CD4-positive, alpha-beta T cell (primary cell): ENCODE measurements at regions not wholly inside any gene's neighbourhood (a gene's known extent, or its start where the extent isn't known, plus 50 kb on each side); places are given as distances from the start of the nearest gene placed in this dataset.

Experiments
- ATAC-seq: fragments of 200-7000 bp; cut with Tn5 transposase; one replicate; pipeline ENCODE4 v1.10.0; 2022; ENCODE audit warnings: mild to moderate bottlenecking; ENCODE audit not compliant: poor library complexity
- CTCF ChIA-PET: fragments of 350-600 bp; sonication (Branson Sonifier 250); formaldehyde crosslinking; loops from one replicate; lab custom pipeline; 2021; ENCODE audit warnings: antibody characterized with exemption, inconsistent platforms; lab: Charles Lee
- POLR2A ChIA-PET: fragments of 350-600 bp; sonication (Branson Sonifier 250); formaldehyde crosslinking; loops from one replicate; lab custom pipeline; 2021; ENCODE audit warnings: antibody characterized with exemption, inconsistent platforms; lab: Charles Lee
- DNase-seq, 14 experiments: peaks; one replicate each; pipeline ENCODE4 v3.0.0-alpha.2; 2013 to 2020; ENCODE audit warnings: mixed read lengths in 2 of 14
- H3K27ac ChIP-seq, 2 donors: one replicate each; pipeline versions ENCODE4 v1.5.1 to v1.7.0; 2013; ENCODE audit warnings: low read length in 2 of 2, low read depth in 1 of 2, mild to moderate bottlenecking in 1 of 2
- H3K27me3 ChIP-seq, 2 experiments: 1 replicate in 1 of 2; 2 replicates in 1 of 2; pipeline versions ENCODE4 v1.6.1 to v1.7.0; 2013; ENCODE audit warnings: low read length in 2 of 2, control low read depth in 1 of 2, mild to moderate bottlenecking in 1 of 2, moderate library complexity in 1 of 2; ENCODE audit not compliant: insufficient read depth in 2 of 2, control insufficient read depth in 1 of 2
- H3K36me3 ChIP-seq: one replicate; pipeline ENCODE4 v1.6.1; 2013; ENCODE audit warnings: low read length, control low read depth; ENCODE audit not compliant: insufficient read depth
- H3K4me1 ChIP-seq: one replicate; pipeline ENCODE4 v1.6.1; 2013; ENCODE audit warnings: low read length, control low read depth; ENCODE audit not compliant: insufficient read depth
- H3K4me3 ChIP-seq: one replicate; pipeline ENCODE4 v1.5.1; 2013; ENCODE audit warnings: mild to moderate bottlenecking, low read length, moderate library complexity
- H3K9me3 ChIP-seq, 2 experiments: 1 replicate in 1 of 2; 2 replicates in 1 of 2; pipeline versions ENCODE4 v1.6.1 to v1.7.0; 2013; ENCODE audit warnings: low read length in 2 of 2, mild to moderate bottlenecking in 2 of 2, control low read depth in 1 of 2, moderate library complexity in 1 of 2; ENCODE audit not compliant: control insufficient read depth in 1 of 2, insufficient read depth in 1 of 2
- H3K27ac Mint-ChIP-seq: one replicate; pipeline ENCODE4 v1.8.0; 2020; ENCODE audit warnings: mixed read lengths
- H3K27me3 Mint-ChIP-seq: one replicate; pipeline ENCODE4 v1.8.0; 2021; ENCODE audit warnings: mixed read lengths
- H3K36me3 Mint-ChIP-seq: one replicate; pipeline ENCODE4 v1.8.0; 2021; ENCODE audit warnings: low read depth, mixed read lengths
- H3K4me1 Mint-ChIP-seq: one replicate; pipeline ENCODE4 v1.8.0; 2021; ENCODE audit warnings: low read depth, mixed read lengths
- H3K4me3 Mint-ChIP-seq: one replicate; pipeline ENCODE4 v1.8.0; 2020; ENCODE audit warnings: mild to moderate bottlenecking, mixed read lengths
- H3K9me3 Mint-ChIP-seq: one replicate; pipeline ENCODE4 v1.8.0; 2020; ENCODE audit warnings: mixed read lengths
- intact Hi-C, 2 experiments: fragments of 100-400 bp; cut with DNase I in 1 of 2; cut with micrococcal nuclease in 1 of 2; formaldehyde crosslinking; loops; one replicate each; pipeline versions ENCODE4 v1.15.1 to v1.9.0; 2023 to 2025; cut with DNase I, micrococcal nuclease
- TF ChIP-seq, protein P1 (sequence below): fragments of 200-600 bp; IDR thresholded peaks from one replicate; pipeline ENCODE4 v1.8.0; 2022; ENCODE audit warnings: antibody characterized with exemption, mild to moderate bottlenecking

GRCh38 chr7:54932818-54933543 is 85.8 kb upstream of the EGFR start:
- no peaks in the 10 kb centered on the region for H3K4me1 ChIP-seq
- Mint-ChIP-seq H3K4me1 (no peaks in the 10 kb centered on the region), H3K27ac (no peak overlapping the region), H3K4me3 (no peak overlapping the region), H3K36me3 (no peaks in the 10 kb centered on the region), H3K9me3 (peaks cover 17% of the 10 kb centered on the region), H3K27me3 (peaks cover 58% of the 10 kb centered on the region)
- no peak for DNase-seq
- no peak for ATAC-seq
- peaks cover 3 to 8% of the 10 kb centered on the region in 2 experiments for H3K9me3 ChIP-seq
- H3K36me3 ChIP-seq = no peaks in the 10 kb centered on the region
- peaks cover 3 to 4% of the 10 kb centered on the region in 2 experiments for H3K27me3 ChIP-seq
- H3K4me3 ChIP-seq = no peak overlapping the region
- intact Hi-C loops = no loop called here
- CTCF ChIA-PET = no interaction called here
- H3K27ac ChIP-seq = no peak overlapping the region
- TF ChIP-seq, protein P1, sequence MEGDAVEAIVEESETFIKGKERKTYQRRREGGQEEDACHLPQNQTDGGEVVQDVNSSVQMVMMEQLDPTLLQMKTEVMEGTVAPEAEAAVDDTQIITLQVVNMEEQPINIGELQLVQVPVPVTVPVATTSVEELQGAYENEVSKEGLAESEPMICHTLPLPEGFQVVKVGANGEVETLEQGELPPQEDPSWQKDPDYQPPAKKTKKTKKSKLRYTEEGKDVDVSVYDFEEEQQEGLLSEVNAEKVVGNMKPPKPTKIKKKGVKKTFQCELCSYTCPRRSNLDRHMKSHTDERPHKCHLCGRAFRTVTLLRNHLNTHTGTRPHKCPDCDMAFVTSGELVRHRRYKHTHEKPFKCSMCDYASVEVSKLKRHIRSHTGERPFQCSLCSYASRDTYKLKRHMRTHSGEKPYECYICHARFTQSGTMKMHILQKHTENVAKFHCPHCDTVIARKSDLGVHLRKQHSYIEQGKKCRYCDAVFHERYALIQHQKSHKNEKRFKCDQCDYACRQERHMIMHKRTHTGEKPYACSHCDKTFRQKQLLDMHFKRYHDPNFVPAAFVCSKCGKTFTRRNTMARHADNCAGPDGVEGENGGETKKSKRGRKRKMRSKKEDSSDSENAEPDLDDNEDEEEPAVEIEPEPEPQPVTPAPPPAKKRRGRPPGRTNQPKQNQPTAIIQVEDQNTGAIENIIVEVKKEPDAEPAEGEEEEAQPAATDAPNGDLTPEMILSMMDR = no peak
- POLR2A ChIA-PET = no interaction called here

GRCh38 chr7:54933643-54934042 is 85.2 kb upstream of the EGFR start:
- CTCF ChIA-PET = no interaction called here
- Mint-ChIP-seq H3K36me3 (no peaks in the 10 kb centered on the region), H3K9me3 (peaks cover 17% of the 10 kb centered on the region), H3K4me1 (no peaks in the 10 kb centered on the region), H3K4me3 (no peak overlapping the region), H3K27ac (no peak overlapping the region), H3K27me3 (peaks cover 54% of the 10 kb centered on the region)
- TF ChIP-seq, protein P1 = no peak
- H3K27me3 ChIP-seq = peaks cover 0 to 4% of the 10 kb centered on the region in 2 experiments
- POLR2A ChIA-PET = no interaction called here
- no peaks in the 10 kb centered on the region for H3K36me3 ChIP-seq
- H3K27ac ChIP-seq = no peak overlapping the region
- peaks cover 3 to 8% of the 10 kb centered on the region in 2 experiments for H3K9me3 ChIP-seq
- intact Hi-C loops = no loop called here
- no peak for DNase-seq
- H3K4me1 ChIP-seq = no peaks in the 10 kb centered on the region
- no peak for ATAC-seq
- H3K4me3 ChIP-seq = no peak overlapping the region

DNA sequence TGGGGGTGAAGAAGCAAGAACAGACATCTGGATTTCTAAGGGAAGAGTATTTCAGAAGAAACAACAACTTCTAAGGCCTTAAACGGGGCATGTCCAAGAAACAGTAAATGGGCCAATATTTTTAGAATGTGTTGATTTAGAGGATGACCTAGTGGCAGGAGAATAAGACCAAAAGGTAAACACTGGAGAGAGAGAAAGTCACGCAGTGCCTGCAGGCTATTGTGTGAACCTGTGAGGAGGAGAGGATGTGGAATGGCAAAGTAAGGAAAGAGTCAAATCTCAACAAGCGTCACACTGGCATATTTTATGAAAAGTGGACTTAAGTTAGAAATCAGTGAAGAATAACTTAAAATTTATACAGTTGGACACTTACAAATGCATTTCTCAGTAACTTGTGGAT is 78.1 kb upstream of the EGFR start:
- H3K36me3 ChIP-seq = no peaks in the 10 kb centered on the region
- CTCF ChIA-PET = no interaction called here
- no peak for DNase-seq
- H3K4me1 Mint-ChIP-seq = no peaks in the 10 kb centered on the region
- H3K36me3 Mint-ChIP-seq = no peaks in the 10 kb centered on the region
- no peaks in the 10 kb centered on the region for H3K4me1 ChIP-seq
- no peak for ATAC-seq
- TF ChIP-seq, protein P1 = no peak
- H3K4me3 ChIP-seq = no peak overlapping the region
- no peak overlapping the region for H3K27ac ChIP-seq
- H3K27me3 ChIP-seq = peaks cover 0 to 4% of the 10 kb centered on the region in 2 experiments
- H3K27me3 Mint-ChIP-seq = peaks cover 18% of the 10 kb centered on the region
- POLR2A ChIA-PET = no interaction called here
- no peak overlapping the region for H3K27ac Mint-ChIP-seq
- H3K4me3 Mint-ChIP-seq = no peak overlapping the region
- H3K9me3 Mint-ChIP-seq = no peaks in the 10 kb centered on the region
- intact Hi-C loops = loop anchor here in 1 of 2 experiments (1.0 kb wide), 1 partner anchor 9 kb away; no protein-coding TSS in a partner anchor
- H3K9me3 ChIP-seq = no peaks in the 10 kb centered on the region
